Activated CD8-positive, alpha-beta memory T cell treated with anti-CD3 and anti-CD28 coated beads, Interleukin-2, amount 50 U/mL, for 48 hours (primary cell): ENCODE measurements at regions not wholly inside any gene's neighbourhood (a gene's known extent, or its start where the extent isn't known, plus 50 kb on each side); places are given as distances from the start of the nearest gene placed in this dataset.

ENCODE experiments used
- DNase-seq: peaks from one replicate; pipeline ENCODE4 v3.0.0-alpha.2; 2020

- no peak for DNase-seq
Observed at GRCh38 chr11:95297680-95298452, 66.9 kb upstream of the SESN3 start.

GRCh38 chr11:95296621-95297025 is 65.6 kb upstream of the SESN3 start:
- DNase-seq, result no peak

GRCh38 chr11:95296165-95296564 is 65.2 kb upstream of the SESN3 start:
- DNase-seq, result no peak

GRCh38 chr11:95295382-95296149 is 64.6 kb upstream of the SESN3 start:
- DNase-seq, result no peak

- no peak for DNase-seq
Observed at GRCh38 chr11:95294701-95295100, 63.7 kb upstream of the SESN3 start.

- no peak for DNase-seq
Observed at GRCh38 chr11:95293116-95293515, 62.1 kb upstream of the SESN3 start.

- DNase-seq, result no peak
Observed at GRCh38 chr11:95291946-95292345, 60.9 kb upstream of the SESN3 start.

GRCh38 chr11:95289378-95290101 is 58.5 kb upstream of the SESN3 start:
- DNase-seq, result no peak

- no peak for DNase-seq
Observed at GRCh38 chr11:95284057-95285052, 53.4 kb upstream of the SESN3 start.

GRCh38 chr11:95283650-95284049 is 52.6 kb upstream of the SESN3 start:
- no peak for DNase-seq

GRCh38 chr11:95283146-95283545 is 52.1 kb upstream of the SESN3 start:
- DNase-seq, result no peak

GRCh38 chr11:95282291-95282751 is 51.3 kb upstream of the SESN3 start:
- no peak for DNase-seq
